Hepatocyte (in vitro differentiated cells): ENCODE measurements at regions not wholly inside any gene's neighbourhood (a gene's known extent, or its start where the extent isn't known, plus 50 kb on each side); places are given as distances from the start of the nearest gene placed in this dataset.

Experiments
- EZH2 ChIP-seq: fragments of 200-600 bp; sonication (generic); IDR thresholded peaks from 2 replicates; pipeline ENCODE4 v1.6.1; 2016; ENCODE audit warnings: antibody characterized with exemption, mild to moderate bottlenecking, borderline replicate concordance
- EZH2phosphoT487 ChIP-seq: fragments of 200-600 bp; sonication (generic); IDR thresholded peaks from one replicate; pipeline ENCODE4 v1.6.1; 2018; ENCODE audit warnings: antibody characterized with exemption, mild to moderate bottlenecking, low read depth, moderate library complexity; ENCODE audit not compliant: unreplicated experiment, severe bottlenecking
- TF ChIP-seq, protein P1 (sequence below): fragments of 200-600 bp; sonication (generic); IDR thresholded peaks from 2 replicates; pipeline ENCODE4 v1.5.1; 2016; ENCODE audit warnings: antibody characterized with exemption, mild to moderate bottlenecking; ENCODE audit not compliant: poor library complexity

- TF ChIP-seq, protein P1, sequence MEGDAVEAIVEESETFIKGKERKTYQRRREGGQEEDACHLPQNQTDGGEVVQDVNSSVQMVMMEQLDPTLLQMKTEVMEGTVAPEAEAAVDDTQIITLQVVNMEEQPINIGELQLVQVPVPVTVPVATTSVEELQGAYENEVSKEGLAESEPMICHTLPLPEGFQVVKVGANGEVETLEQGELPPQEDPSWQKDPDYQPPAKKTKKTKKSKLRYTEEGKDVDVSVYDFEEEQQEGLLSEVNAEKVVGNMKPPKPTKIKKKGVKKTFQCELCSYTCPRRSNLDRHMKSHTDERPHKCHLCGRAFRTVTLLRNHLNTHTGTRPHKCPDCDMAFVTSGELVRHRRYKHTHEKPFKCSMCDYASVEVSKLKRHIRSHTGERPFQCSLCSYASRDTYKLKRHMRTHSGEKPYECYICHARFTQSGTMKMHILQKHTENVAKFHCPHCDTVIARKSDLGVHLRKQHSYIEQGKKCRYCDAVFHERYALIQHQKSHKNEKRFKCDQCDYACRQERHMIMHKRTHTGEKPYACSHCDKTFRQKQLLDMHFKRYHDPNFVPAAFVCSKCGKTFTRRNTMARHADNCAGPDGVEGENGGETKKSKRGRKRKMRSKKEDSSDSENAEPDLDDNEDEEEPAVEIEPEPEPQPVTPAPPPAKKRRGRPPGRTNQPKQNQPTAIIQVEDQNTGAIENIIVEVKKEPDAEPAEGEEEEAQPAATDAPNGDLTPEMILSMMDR = no peak
- no peak for TF ChIP-seq EZH2phosphoT487
- TF ChIP-seq EZH2 = no peak
Measured at GRCh38 chr21:16535626-16536025, 805.8 kb downstream of the USP25 start.
